ENCODE measurements at regions not wholly inside any gene's neighbourhood (a gene's known extent, or its start where the extent isn't known, plus 50 kb on each side); places are given as distances from the start of the nearest gene placed in this dataset.

DNA sequence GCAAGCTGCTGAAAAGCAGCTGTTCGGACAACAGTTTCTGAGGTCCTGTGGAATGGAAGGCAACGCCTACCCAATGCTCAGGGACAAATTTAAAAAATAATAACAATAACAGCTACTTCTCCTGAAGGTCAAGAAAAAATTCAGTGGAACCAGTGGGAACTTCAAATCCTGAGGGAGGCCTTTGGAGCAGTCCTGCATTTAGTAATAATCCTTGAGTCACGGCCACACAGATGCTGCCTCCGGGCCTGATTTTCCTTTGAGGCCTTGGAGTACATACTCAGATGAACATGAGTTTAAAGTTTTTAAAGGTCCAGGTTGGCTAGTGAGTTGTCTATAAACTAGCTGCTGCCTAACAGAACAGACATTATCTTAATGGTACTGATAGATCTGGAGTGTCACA lies 268.0 kb downstream of the MSRB3 start:
- DNase-seq (ENCODE audit: low read depth, low spot score), result no peak

DNA sequence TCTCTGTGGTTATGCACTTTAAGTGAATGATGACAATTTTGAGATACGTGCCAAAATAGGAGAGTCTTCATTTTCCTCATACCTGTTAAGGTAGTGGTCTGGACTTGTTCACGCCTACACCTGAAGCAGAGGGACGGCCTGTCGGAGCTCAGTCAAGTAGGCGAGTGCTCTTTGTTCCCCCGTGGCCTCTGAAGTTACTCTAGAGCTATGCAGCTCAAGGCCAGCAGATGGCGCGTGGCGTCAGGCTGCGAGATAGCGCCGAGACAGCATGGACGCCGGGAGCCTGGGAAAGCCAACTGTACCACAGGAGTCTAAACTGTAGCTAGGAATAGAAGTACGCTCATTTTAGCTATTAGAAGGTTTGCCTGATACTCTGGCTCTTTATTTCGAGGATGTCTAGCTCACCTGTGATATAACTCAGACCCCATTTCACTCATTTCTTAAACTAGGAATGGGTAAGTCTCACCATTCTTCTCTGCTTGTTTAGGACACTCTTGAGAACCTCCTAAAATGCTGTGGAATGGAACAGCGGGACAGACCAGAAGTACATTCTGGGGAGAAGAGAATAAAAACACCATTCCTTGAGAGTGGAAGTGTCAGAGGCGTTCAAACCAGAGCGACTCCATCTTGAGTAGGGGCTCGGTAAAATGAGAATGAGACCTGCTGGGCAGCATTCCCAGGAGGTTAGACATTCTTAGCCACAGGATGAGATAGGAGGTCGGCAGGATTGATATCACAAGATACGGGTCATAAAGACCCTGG lies 267.4 kb upstream of the HMGA2 start:
- peak; percentile 47 for DNase-seq (ENCODE audit: low read depth, low spot score)

DNA sequence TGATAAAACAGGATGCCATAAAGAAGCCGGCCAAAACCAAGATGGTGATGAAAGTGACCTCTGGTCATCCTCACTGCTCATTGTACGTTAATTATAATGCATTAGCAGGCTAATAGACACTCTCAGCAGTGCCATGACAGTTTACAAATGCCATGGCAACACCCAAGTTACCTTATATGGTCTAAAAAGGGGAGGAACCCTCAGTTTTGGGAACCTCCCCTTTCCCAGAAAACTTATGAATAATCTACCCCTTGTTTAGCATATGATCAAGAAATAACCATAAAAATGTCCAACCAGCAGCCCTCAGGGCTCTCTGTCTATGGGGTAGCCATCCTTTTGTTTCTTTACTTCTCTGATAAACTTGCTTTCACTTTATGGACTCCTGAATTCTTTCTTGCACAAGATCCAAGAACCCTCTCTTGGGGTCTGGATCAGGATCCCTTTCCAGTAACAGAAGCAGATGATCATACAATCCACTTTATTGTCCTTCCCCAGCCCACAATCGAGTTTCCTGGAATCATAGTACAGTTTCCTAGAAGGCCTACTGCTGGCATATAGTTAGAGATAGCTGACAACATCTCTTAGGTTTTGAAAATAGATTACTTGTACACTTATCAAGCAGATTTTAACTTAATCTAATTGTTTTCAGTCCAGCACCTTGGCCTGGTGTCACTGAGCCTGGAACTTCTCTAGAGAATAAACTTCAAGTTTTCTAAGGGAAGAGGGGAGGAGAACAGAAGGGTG lies 266.7 kb upstream of the HMGA2 start:
- no peak for DNase-seq (ENCODE audit: low read depth, low spot score)

DNA sequence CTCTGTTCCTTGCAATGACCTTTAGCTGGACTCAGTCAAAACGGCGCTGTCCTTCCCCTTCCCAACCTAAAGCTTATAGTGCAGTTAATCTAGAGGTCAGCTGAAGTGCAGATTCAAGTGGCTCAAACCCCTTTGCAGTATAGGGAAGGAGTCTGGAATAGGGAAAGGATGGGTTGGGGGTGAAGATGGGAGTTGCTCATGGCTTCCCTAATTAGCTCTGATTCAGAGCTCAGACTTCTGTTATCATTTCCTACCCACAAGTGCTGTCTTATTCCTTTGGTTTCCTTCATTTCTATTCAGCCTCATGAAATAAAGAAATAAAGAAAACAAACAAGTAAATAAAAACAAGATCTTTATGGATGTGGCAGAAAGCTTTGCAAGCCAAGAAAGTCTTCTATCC lies 264.0 kb upstream of the HMGA2 start:
- no peak for DNase-seq (ENCODE audit: low read depth, low spot score)

DNA sequence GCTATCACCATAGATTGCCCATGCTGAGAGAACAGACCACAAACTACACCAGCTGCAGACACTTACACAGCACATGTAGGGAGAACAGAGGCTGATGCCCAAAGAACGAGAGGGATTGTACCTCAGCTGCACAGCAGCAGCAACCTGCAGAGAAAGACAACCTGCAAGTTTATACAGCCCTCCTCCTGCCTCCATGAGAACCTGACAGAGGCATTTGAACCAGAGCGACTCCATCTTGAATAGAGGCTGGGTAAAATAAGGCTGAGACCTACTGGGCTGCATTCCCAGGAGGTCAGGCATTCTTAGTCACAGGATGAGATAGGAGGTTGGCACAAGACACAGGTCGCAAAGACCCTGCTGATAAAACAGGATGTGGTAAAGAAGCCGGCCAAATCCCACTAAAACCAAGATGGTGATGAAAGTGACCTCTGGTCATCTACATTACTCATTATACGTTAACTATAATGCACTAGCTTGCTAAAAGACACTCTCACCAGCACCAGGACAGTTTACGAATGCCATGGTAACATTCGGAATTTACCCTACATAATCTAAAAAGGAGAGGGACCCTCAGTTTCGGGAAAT lies 262.4 kb upstream of the HMGA2 start:
- no peak for DNase-seq (ENCODE audit: low read depth, low spot score)

DNA sequence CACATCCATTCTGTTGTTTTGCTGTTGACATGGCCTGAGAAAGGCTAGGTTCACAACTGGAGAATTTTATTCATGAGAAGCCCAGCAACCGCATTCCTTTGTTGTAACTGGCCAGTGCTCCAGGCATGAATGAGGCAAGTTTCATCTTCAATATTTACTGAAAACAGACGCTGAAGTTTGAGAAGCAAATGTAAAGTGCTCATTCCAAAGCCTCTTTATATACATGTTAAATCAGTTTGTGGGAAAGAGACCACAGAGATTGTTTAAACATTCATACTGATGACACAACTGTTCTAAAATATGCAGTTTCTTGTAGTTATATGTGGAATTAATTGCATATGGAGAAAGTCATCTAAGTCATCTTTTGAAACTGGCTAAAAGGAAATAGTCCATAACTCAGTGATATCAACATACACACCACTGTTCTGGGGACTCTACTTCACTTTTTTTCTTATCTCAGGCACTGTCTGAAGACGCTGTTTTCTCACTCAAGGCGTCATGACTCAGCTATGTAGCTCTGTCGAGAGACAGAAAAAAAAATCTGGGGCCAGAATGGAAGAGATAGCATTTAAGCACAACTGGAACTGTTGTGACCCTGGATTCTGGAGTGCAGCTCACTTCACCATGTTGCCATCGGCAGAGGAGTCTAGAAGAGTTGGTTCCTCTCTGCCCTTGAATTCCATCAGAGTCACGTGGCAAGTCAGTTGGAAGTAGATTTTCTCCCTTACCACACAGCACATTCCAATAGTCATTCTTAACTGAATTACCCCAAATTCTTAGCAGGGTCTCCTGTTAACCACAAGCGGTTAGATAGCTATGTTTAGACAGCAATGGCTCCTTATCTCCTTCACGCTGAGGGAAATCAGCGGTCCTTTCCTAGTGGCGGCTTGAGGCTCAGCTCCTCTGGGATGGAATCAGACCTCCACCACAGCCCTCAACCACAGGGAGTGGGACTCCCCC lies 258.4 kb upstream of the HMGA2 start:
- no peak for DNase-seq (ENCODE audit: low read depth, low spot score)

DNA sequence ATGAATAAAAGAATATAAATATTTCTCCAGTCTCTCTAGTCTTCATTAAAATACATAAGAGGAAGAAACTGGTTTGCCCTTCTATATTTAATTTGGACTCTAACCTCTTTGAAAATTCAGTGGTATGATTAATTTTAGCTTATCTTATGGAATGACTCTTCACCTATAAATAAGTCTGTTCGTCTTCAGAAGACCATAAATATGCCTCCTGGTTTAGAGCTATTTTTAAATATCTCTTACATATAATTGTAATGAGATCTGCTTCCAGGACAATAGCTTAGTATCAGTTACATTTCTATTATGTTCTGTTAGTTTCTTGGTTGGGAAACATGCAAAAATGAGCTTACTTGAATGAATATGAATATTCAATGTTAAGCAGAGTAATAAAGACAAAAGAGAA lies 257.5 kb upstream of the HMGA2 start:
- no peak for DNase-seq (ENCODE audit: low read depth, low spot score)

DNA sequence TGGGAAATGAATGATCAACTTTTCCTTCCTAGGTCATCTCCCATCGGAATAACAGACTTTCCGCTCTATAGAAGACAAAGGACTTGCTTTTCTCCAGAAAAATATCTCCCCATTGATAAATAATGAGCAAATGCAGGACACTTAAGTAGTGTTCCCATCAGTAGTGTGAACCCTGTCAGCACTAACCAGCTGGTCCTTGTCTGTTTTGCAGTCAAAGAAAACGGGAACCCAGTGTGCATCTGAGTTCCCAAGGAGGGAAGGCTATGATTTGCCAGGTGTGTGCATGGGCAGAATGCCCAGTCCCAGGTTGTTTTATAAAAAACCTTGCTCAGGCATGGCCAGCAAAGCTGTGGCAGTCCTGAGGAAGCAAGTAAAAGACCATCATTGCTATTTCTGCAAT lies 256.5 kb upstream of the HMGA2 start:
- DNase-seq (ENCODE audit: low read depth, low spot score), result no peak

DNA sequence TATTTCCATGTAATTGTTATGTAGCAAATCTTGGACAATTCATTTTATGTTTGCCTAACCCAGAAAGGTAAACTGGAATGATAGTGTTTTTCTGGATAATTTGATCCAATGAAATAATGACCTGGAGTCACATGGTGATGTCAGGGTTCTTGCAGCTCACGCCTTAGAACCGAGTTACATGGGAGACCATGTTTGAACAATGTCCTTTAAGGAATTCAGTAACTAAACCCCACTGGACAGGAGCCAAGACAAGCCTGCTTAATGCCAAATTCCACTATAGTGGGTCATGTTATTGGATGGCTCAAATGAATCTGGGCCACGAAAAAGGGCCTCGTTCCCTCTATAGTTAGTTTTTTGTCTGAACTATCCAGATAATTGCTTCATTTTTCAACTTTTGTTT lies 255.8 kb upstream of the HMGA2 start:
- DNase-seq (ENCODE audit: low read depth, low spot score), result no peak

DNA sequence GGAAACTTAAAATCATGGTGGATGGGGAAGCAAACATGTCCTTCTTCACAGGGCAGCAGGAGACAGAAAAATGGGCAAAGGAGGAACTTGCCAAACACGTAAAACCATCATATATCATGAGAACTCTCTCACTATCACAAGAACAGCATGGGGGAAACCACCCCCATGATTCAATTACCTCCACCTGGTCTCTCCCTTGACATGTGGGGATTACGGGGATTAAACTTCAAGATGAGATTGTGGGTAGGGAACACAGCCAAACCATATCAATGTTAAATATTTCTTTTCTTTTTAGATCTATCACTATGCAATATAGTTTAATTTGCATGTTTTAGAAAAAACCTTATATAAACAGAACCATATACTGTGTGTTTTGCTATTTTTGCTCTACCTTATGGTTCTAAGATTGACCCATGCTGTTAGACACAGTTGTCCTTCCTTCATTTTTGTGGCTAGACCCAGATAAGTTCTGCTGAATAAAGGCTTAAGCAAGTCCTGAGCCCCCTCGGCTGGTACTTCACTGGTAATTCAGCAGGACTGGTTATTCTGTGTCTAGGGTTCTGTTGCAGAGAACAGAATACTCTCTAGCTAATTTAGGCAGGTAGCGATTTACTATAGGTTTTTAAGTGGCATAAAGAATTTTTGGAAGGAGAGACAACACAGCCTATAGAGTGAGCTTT lies 253.7 kb upstream of the HMGA2 start:
- no peak for DNase-seq (ENCODE audit: low read depth, low spot score)

DNA sequence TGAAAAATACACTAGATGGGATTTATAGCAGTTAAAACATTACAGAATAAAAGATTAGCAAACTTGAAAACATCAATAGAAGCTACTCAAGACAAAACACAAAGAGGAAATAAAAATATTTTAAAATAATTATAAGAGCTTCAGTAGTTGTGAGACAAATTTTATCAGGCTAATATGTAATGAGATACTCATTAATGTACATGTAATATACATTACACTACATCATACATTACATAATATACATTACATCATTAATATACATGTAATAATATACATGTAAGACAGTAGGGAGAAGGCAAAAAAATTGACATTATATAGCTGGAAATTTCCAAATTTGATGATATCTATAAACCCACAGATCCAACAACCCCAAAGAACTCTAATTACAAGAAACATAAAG lies 249.4 kb upstream of the HMGA2 start:
- no peak for DNase-seq (ENCODE audit: low read depth, low spot score)

DNA sequence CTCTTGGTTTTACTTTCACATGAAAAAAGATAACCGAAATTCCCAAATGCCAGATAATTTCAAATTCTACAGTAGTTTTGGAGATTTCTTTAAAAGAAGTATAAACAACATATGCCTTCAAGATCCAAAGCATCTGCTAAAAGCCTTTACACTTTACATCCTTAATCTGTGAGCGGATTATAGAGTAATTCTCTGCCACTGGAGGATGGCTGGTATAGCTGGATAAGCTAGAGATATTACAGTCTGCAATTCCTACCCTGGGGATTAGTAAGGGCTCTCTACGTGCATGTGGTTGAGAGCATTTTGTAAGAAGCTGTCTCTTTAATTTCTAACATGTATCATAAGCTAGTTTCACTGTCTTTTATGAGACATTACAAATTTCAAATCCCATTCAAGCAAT lies 240.3 kb upstream of the HMGA2 start:
- no peak for DNase-seq (ENCODE audit: low read depth, low spot score)

DNA sequence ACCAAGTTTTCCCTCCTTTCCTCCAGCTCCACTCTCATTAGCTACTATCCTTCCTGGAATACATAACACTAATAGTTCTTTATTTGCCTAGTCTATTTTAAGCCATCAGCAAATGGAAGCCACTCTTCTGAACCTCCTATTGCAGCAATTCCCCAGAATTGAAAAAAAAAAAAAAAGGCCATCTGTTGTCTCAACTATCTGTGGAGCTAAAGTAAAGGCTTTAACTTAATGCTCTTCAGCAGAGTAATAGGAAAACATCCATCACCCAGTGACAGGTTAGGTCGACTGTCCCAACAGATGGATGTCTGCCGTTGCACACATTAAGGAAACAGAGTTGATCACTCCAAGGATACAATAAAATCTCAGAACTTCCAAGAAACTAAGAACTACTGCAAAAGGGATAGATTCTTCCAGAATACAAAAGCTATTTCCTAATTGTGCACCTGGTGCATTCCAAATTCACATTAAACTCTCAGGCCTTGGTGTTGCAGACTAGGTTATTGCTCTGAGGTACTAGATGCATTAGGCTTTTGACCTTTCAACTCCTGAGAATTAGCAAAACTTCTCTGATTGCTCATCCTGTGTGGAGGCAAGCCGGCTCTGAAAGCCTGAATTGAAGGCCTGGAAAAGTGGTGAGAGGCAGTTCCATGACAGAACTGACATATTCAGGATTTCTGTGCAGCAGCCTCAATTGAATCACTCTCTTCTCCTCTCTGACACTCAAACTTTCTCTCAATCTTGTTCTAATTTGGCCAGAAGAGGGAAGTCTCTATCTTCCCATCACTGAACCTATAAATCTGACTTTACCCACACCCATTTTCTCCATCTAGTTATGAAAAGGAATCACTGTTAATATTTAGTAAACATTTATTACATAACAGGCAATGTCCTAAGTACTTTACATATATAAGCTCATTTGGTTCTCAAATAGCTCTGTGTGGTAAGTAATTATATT lies 238.4 kb upstream of the HMGA2 start:
- DNase-seq (ENCODE audit: low read depth, low spot score), result no peak

DNA sequence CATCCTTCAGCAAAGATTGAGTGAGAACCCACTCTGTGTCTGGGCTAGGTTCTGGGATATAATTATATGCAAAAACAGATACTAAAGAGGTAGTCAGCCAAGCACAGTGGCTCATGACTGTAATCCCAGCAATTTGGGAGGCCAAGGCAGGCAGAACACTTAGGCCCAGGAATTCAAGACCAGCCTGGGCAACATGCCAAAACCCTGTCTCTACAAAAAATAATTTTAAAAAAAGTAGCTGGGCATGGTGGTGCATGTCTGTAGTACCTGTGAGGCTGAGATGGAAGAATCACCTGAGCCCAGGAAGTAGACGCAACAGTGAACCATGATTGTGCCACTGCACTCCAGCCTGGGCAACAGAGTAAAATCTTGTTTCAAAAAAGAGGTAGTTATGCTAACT lies 237.5 kb upstream of the HMGA2 start:
- no peak for DNase-seq (ENCODE audit: low read depth, low spot score)

DNA sequence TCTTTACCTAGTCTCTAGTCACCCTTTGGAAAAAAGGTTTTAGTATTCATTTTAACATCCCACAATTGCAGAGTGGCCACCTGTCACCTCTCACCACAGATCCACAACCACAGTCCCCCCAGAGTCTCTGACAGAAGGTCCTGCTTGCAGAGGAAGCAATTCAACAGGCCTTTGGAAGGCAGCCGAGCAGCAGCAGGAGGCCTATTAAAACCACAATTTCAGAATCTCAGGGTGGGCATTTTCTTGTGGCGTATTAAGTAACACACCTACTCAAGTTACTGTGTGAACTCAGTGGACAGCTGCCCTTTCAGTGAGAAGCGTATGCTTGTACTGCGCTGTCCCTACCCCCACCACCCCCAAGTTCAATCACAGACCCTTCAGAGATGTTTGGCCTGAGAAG lies 234.0 kb upstream of the HMGA2 start:
- no peak for DNase-seq (ENCODE audit: low read depth, low spot score)

DNA sequence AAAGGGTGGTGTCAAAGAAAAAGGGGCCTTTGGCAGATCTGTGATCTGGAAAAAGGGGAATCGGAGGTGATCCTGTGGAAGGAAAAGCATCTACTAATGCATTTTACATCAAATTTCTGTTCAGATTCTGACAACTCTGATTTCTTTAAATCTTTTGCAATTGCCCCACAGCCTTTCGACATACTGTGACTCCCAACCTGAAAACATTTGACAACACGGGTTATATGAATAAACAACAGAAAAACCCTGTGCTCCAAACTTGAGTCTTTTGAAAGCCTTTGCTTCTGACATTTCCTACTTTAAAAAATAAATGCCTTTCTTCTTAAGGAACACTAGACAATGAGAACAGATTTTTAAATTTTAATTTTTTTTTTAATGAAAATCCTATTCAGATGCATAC lies 231.9 kb upstream of the HMGA2 start:
- no peak for DNase-seq (ENCODE audit: low read depth, low spot score)

DNA sequence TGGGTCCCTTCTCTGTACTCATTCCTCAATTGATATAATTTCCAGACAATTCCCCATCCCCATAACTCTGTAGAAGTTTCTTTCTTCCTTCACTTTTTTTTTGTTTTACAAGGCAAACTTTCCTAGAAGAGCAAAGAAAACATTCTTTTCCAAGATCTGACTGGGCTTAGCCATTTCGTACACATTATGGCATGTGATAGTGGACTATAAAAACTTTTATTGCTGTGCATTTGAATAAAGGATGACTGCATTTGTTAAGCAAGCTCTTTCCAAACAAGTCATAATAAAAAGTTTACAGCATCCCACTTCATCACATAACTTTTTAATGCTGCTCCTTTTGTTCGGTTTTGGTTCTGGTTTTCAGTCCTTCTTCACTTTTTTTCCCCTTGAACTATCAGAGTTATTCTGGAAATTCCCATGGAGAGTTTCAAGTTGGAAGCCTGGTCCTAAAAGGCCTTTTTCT lies 231.0 kb upstream of the HMGA2 start:
- DNase-seq (ENCODE audit: low read depth, low spot score), result no peak

DNA sequence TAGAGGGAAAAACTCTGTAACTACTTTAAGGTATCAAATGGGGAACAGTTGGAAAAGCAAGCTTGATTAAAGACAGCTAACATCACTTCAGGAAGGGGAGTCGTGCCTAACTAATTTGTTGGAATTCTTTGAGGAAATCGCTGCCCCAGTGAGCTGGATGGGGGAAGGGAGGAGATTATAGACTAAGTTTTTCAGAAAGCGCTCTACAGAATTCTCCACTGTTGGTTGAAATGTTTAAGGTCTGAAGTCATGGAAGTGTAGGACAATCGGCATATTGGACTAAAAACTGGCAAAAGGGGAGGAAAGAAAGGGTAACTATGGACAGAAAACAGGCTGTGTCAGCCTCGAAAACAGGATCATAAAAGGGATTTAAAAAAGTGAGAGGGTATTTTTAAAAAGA lies 229.9 kb upstream of the HMGA2 start:
- no peak for DNase-seq (ENCODE audit: low read depth, low spot score)

DNA sequence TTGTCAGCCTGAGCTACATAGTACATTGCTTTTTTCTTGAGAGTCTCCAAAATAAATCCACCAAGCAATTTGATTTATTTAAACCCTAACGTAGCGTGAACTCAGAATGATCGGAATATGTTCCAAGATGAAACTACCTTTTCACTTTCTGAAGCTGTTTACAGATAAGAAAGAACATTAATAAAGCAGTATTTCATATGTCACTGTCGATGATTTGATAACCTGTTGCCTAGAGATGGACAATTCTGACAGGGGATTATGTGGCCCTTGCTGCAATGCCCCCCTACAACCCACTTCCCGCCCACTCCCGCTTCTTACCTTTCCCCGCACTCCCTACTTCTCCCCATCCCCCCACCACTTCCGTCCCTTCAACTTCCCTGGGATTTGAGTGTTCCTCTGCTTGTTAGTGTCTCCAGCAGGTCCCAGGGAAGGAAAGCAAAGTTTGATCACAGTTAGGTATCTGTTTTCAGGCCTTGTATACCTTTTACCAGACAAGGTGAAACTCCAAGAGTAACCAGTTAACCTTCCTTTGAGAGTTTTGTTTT lies 229.2 kb upstream of the HMGA2 start:
- DNase-seq (ENCODE audit: low read depth, low spot score), result no peak

All from pulmonary artery endothelial cell (primary cell).